ENCODE measurements at regions not wholly inside any gene's neighbourhood (a gene's known extent, or its start where the extent isn't known, plus 50 kb on each side); places are given as distances from the start of the nearest gene placed in this dataset.
A peak's percentile ranks its signal among the peaks of the same experiment; 100 is the strongest.

- TF ChIP-seq ZNF687 (CRISPR knock-in tag; IDR thresholded peaks at IDR 0.05), result peak; percentile 64
- TF ChIP-seq ZSCAN21 (CRISPR knock-in tag; IDR thresholded peaks at IDR 0.05; ENCODE audit: borderline replicate concordance), result 0 out of 2 replicates have a peak, but pooled peaks have one; percentile 37
- 0 out of 2 replicates have a peak, but pooled peaks have one; percentile 25 for TF ChIP-seq ZBTB33 (CRISPR knock-in tag; IDR thresholded peaks at IDR 0.05)
- TF ChIP-seq ZFP36L2 (CRISPR knock-in tag; IDR thresholded peaks at IDR 0.05), result no peak
- peak; percentile 44; the same call in 1 of the 2 replicates for TF ChIP-seq HIVEP1 (CRISPR knock-in tag; IDR thresholded peaks at IDR 0.05)
Observed at GRCh38 chr1:8115769-8116167, 89.7 kb upstream of the ERRFI1 start (continued).

DNA sequence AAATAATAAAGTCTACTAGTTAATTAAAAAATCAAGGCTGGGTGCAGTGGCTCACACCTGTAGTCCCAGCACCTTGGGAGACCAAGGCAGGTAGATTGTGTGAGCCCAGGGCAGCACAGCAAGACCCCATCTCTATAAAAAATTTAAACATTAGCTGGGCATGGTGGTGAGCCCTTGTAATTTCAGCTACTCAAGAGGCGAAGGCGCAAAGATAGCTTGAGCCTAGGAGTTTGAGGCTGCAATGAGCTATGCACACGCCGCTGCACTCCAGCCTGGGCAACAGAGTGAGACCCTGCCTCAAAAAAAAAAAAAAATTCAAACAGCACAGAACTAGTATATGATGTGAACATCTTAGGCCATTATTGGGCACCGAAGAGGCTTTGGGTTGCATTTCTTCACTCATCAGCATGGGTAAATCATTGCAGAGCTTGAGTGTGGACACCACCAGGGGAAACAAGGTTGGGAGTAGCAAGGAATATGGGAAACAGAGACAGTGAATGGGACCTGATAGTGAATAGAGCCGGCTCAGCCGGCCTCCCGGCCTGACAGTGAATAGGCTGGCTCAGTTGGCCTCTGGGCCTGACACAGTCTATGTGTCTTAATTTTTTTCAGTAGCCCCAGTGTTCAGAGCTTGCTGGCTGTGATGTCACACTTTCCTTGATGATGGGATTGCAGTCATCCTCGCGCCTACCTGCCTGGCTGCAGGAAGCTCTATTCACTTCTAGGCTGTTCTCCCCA lies 89.1 kb upstream of the ERRFI1 start:
- ChIA-PET POLR2A (interaction anchor here (1.0 to 2.6 kb wide), 4 partner anchors 19 to 91 kb away, joined by 3 to 23 read pairs (median 3); no protein-coding TSS in a partner anchor), CTCF (ENCODE audit: low intra/inter-chr PET ratio, low total read pairs) (no interaction called here)
- no peak for TF ChIP-seq ARHGAP35 (CRISPR knock-in tag; IDR thresholded peaks at IDR 0.05; ENCODE audit: borderline replicate concordance)
- 0 out of 2 replicates have a peak, but pooled peaks have one; percentile 12 for TF ChIP-seq ELF1 (CRISPR knock-in tag; IDR thresholded peaks at IDR 0.05)
- TF ChIP-seq ZNF713 (CRISPR knock-in tag; IDR thresholded peaks at IDR 0.05), result 0 out of 2 replicates have a peak, but pooled peaks have one; percentile 23
- TF ChIP-seq ZNF121 (CRISPR knock-in tag; IDR thresholded peaks at IDR 0.05), result peak; percentile 68; the same call in 1 of the 2 replicates
- TF ChIP-seq, protein P1, sequence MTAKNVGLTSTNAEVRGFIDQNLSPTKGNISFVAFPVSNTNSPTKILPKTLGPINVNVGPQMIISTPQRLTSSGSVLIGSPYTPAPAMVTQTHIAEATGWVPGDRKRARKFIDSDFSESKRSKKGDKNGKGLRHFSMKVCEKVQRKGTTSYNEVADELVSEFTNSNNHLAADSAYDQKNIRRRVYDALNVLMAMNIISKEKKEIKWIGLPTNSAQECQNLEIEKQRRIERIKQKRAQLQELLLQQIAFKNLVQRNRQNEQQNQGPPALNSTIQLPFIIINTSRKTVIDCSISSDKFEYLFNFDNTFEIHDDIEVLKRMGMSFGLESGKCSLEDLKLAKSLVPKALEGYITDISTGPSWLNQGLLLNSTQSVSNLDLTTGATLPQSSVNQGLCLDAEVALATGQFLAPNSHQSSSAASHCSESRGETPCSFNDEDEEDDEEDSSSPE (CRISPR knock-in tag; IDR thresholded peaks at IDR 0.05), result no peak
- no peak for TF ChIP-seq KAT8 (CRISPR knock-in tag; IDR thresholded peaks at IDR 0.05)
- Histone ChIP-seq H3K9ac (ENCODE audit: insufficient read depth, low read depth, low read length) (0 out of 2 replicates have a peak overlapping the region, but pooled peaks have one; percentile 24), H3K4me1 (ENCODE audit: insufficient read depth, low read length) (peaks cover 77% of the 10 kb centered on the region), H3K27me3 (ENCODE audit: control insufficient read depth in 1 of 2, insufficient read depth in 2 of 2, low read length in 2 of 2) (no peaks in the 10 kb centered on the region), H3K36me3 (replicated peaks in 1 of 2; ENCODE audit: control insufficient read depth in 1 of 2, insufficient read depth in 2 of 2, low read length in 2 of 2) (no peaks in the 10 kb centered on the region), H3K9me3 (ENCODE audit: low read length) (no peaks in the 10 kb centered on the region), H3K79me2 (ENCODE audit: insufficient read depth, low read length) (peaks cover 3% of the 10 kb centered on the region), H3K4me3 (replicated peaks in 1 of 3; ENCODE audit: insufficient read depth in 1 of 3, low read depth in 2 of 3, low read length in 3 of 3) (no peak overlapping the region), H3K27ac (ENCODE audit: extremely low read length, insufficient read depth, low read length) (peak overlapping the region; percentile 79), H2AFZ (ENCODE audit: low read length) (no peak overlapping the region), H4K20me1 (ENCODE audit: insufficient read depth, low read length) (no peaks in the 10 kb centered on the region), H3K4me2 (ENCODE audit: low read depth, low read length) (no peak overlapping the region)
- DNase-seq (ENCODE audit: low spot score) (no peak), ATAC-seq (no peak), FAIRE-seq (no peak)
- BruUV-seq (replicated peaks), result no TSS peak
- in situ Hi-C loops (cut with HindIII; ENCODE audit: extremely low pct_ligation_motif_present, low pct_unique_long_range_greater_than_20kb) (no loop called here), intact Hi-C loops (cut with micrococcal nuclease; ENCODE audit: unreplicated experiment) (no loop called here)
- WGBS (ENCODE audit: low lambda C conversion rate), result 88% methylated on average over 9 of the region's 10 CpGs
